NOMO-1 (cell line): ENCODE measurements at regions not wholly inside any gene's neighbourhood (a gene's known extent, or its start where the extent isn't known, plus 50 kb on each side); places are given as distances from the start of the nearest gene placed in this dataset.
A peak's percentile ranks its signal among the peaks of the same experiment; 100 is the strongest.
"Not testable (repeated sequence)": the region's sequence is repeated elsewhere in the genome, so short reads cannot be mapped to it uniquely, and the experiment has no call there.

Experiments used
- DNase-seq, 2 experiments: peaks; one replicate each; lab custom pipeline; 2025; ENCODE audit not compliant: unreplicated experiment in 2 of 2; lab: John Stamatoyannopoulos, UW

DNA sequence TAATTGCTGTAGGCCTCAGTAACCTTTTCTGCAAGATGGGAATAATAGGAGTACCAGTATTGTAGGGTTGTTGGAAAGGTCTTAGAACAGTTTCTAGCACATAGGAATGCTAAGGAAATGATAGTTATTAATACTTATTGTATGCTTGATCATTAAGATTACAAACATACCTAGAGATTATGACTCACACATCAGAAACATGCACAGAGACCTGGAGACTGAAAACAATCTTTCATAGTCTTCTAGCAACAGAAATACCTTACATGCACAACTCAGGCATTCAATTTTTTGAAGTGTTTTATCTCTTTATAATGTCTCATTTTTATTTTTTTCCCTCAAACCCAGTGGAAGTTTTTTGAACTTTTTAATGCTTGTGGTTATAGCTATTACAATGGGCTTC lies 104.4 kb upstream of the ZBTB20 start:
- no peak for DNase-seq

DNA sequence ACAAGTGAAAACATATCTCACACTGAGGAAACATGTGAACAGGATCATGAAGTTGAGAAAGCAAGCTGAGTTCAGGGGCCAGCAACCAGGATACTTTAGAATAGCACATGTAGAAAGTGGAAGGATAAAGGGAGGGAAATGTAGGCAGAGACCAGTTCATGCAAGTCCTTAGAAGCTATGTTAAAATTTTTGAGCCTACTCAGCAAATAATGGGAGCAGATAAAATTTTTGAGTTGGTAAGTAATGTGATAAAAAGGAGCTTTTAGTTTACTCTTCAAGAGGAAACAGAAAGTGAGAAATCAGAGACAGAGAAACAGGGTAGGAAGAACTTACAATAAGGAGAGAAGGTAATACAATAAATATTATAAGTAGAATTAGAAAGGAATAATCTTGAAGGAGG lies 105.6 kb upstream of the ZBTB20 start:
- no peak for DNase-seq

GRCh38 chr3:115254492-115255196 lies 107.6 kb upstream of the ZBTB20 start:
- DNase-seq = no peak

DNA sequence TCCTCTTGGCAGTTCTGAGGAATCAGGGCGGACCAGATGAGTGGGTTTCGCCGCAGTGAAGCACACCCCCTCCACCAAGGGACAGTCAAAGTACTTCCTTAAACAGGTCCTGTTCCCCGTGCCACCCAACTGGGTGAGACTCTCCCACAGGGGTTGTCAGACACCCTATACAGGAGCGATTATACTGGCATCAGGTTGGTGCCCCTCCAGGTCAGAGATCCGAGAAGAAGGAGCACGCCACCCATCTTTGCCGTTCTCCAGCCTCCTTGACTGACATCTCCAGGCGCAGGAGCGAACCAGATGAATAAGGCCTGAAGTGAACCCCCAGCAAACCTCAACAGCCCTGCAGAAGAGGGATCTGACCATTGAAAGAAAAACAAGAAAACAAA lies 108.1 kb upstream of the ZBTB20 start:
- DNase-seq = no peak

DNA sequence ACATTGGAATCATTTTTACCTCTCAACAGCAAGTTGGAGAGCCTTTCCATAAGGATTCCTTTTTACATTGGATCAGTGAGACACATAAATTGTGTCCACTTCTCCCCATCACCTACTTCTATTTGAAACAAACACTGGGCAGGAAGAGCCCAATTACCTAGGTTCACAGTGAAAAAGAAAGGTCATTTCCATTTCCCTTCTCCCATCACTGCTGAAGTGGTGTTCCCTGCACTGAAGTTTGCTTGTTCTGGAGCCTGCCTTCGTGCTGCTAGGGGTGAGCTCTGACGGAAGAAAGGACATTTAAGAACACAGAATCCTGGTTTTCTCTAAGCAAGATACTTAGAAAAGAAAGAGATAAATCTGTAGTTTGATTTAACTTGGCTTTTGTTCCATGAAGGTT lies 123.8 kb upstream of the ZBTB20 start:
- no peak for DNase-seq

DNA sequence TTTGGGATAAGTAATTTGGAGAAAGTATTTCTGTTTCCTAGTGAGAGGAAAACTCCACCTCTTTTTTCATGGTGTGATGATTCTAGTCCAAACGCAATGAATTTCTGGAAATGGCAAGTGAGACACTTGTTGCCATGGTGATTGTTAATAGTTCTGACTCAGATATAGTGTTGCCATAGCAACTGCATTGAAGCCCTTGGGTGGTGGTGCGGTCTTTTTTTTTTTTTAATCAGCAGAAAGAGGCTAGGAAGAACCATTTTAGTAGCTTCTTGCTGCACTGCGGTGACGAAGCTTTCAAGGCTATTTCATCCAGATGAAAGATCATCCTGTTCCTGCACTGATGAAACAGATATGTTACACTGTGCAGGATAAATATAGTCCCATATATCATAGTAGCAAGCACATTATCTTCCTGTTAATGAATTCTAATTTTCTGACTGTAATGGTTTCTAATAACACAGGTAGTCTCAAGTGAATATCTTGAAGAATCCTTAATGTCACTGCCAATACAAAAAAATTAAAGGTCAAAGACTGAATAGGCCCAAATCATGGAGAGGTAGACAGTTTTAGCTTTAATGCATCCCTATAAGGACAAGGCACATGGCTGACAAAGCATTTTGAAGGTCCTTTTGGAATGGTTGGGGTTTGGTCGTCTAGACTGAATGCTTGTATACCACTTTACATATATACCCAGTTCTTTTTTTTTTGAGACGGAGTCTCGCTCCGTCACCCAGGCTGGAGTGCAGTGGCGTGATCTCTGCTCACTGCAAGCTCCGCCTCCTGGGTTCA lies 125.1 kb upstream of the ZBTB20 start:
- no peak for DNase-seq

DNA sequence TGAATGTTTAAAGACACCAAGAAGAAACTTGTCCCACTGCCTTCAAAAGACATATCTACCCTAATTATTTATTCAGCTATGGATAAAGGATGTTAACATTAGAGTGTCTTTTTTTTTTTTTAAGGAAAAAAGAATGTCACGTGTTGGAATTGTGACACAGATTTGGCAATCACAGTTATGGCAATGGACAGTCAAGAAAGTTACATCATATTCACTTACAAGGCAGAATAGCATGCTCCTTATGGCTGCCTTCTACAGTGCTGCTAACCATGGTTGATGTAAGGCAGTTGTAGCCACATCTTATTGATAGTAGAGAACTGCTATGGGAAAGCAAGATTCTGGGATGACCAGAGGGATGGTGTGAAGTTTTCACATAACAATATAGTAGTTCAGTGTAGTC lies 128.8 kb upstream of the ZBTB20 start:
- peak in 1 of 2 experiments; percentile 41 for DNase-seq

DNA sequence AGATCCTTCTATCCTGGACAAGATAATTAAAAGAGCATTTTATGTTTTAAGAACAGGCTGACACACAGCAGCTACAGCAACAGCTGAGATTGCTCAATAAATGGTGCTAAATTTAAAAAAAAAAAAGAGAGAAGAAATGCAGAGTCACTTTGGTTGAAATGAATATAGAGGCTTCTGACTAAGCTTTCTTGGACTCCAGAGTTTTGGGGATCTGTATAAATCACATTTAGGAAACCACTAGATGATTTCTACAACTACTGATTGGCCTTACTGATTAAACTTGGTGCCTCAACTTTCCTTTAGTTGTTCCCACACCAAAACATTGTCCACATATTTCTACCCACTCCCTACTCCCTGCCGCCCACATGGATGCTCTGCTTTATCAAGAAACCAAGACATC lies 132.9 kb upstream of the ZBTB20 start:
- peak; percentile 28 to 72 for DNase-seq

GRCh38 chr3:115280506-115280905 lies 133.4 kb upstream of the ZBTB20 start:
- peak in 1 of 2 experiments; percentile 43 for DNase-seq

DNA sequence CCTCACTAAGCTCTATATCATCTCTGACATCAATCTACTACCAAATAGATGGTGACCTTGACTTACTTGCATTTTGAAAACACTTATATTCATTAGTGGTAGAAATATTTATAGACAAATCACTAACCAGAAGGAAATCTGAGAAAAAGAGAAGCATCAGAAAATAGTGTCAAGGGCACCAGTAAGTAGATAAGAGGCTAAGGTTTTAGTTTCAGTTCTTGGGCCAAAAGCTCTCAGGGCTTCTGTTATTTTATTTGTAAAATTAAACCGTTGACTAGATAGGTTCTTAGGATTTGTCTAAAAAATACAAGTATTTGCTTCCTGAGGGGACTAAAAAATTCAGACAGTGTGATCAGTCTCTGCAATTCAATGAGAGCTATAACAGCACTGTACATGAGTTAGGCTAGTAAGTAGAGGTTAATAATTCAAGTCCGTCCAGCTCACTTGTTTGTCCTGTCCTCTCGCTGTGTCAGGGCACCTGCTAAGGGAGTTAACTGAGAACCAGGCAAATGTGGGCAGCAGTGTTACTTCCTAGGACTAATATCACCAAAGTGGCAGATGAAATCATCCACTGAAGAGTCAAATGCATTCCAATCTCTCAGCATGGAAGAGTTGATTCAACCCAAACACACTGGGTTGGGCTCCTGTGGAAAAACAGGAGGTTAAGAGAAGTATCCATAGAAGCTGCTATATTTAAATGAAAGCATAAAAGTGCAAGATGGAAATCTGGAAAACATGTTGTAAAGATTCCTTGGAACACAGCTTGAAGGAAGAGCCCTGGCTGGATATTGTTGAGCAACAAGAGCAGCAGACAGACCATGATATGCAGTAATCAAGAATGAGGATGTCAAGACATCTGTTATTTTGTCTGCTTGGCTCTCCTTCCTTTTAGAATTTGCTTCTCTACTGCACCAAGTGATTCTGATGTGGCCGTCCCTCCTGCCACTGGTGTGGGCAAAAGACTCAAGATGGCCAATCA lies 134.9 kb upstream of the ZBTB20 start:
- DNase-seq = peak in 1 of 2 experiments; percentile 7

GRCh38 chr3:115284980-115285379 lies 137.9 kb upstream of the ZBTB20 start:
- DNase-seq = no peak

DNA sequence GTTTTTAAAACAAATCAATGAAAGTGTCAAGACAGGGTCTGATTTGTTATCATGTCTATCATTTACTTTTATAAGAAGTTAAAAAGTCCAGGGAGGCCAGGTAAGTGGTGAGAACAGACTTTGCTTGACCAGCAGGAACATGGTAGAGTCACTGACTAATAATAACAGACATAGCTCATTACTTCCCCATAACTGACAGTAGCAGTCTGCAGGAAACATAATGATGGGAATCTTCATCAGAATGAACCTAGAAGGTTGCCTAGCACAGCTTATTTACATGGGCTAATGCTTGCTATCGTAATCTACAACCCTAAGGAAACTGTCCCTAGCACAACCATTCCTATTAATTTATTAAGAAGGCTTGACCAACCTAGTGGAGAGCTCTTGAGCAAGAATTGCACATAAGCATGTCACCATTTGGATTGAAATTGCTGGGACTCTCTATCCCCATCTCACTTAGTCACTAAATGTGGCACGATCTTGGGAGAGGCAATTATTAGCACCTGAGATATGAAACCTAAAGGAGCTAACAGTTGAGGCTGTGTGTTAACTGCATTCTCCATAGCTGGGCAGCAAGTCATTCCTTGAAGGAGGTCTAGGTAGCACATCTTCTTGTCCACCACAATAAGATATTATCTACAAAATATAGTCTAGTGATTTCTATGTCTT lies 139.6 kb upstream of the ZBTB20 start:
- no peak for DNase-seq

GRCh38 chr3:115287198-115287597 lies 140.1 kb upstream of the ZBTB20 start:
- DNase-seq = no peak

- no peak for DNase-seq
These were observed 145.0 kb upstream of the ZBTB20 start for GRCh38 chr3:115292131-115292530.

GRCh38 chr3:115292677-115293165 lies 145.6 kb upstream of the ZBTB20 start:
- DNase-seq = no peak

- no peak for DNase-seq
These were observed 146.2 kb upstream of the ZBTB20 start for GRCh38 chr3:115293321-115293720.

GRCh38 chr3:115301364-115301860 lies 154.3 kb upstream of the ZBTB20 start:
- DNase-seq = no peak

DNA sequence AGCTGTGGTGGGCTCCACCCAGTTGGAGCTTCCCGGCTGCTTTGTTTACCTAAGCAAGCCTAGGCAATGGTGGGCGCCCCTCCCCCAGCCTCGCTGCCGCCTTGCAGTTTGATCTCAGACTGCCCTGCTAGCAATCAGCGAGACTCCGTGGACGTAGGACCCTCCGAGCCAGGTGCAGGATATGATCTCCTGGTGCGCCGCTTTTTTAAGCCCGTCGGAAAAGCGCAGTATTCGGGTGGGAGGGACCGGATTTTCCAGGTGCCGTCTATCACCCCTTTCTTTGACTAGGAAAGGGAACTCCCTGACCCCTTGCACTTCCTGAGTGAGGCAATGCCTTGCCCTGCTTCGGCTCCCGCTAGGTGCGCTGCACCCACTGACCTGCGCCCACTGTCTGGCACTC lies 170.9 kb upstream of the ZBTB20 start:
- DNase-seq = not testable (repeated sequence)

DNA sequence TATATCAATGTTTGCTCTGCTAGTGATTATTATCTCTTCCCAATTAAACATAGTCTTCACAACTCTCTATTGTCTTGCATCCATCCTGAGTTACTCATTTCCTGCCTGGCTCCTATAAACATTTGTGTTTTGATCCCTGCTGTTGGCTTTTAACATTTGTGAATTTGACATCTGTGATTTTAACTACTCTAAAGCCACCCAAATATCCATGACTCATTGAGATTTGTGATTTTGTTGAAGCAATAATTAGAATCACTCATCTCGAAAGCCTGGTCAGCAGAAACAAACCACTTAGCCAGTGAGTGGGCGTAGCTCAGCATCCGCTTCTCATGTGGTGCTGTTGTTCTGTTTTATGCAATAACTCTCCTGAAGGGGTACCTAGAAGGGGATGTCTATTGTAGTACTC lies 174.3 kb upstream of the ZBTB20 start:
- DNase-seq = no peak

GRCh38 chr3:115322901-115323300 lies 175.8 kb upstream of the ZBTB20 start:
- no peak for DNase-seq
